NB4 (cell line): ENCODE measurements at regions not wholly inside any gene's neighbourhood (a gene's known extent, or its start where the extent isn't known, plus 50 kb on each side); places are given as distances from the start of the nearest gene placed in this dataset.

Source experiments
- POLR2A ChIP-seq: IDR thresholded peaks from 2 replicates; pipeline ENCODE4 v1.6.1; 2011; ENCODE audit warnings: mild to moderate bottlenecking; ENCODE audit not compliant: insufficient read length; ENCODE audit errors: extremely low read depth
- TF ChIP-seq, protein P1 (sequence below): IDR thresholded peaks from one replicate; pipeline ENCODE4 v1.5.1; 2012; ENCODE audit warnings: low read depth, low read length

DNA sequence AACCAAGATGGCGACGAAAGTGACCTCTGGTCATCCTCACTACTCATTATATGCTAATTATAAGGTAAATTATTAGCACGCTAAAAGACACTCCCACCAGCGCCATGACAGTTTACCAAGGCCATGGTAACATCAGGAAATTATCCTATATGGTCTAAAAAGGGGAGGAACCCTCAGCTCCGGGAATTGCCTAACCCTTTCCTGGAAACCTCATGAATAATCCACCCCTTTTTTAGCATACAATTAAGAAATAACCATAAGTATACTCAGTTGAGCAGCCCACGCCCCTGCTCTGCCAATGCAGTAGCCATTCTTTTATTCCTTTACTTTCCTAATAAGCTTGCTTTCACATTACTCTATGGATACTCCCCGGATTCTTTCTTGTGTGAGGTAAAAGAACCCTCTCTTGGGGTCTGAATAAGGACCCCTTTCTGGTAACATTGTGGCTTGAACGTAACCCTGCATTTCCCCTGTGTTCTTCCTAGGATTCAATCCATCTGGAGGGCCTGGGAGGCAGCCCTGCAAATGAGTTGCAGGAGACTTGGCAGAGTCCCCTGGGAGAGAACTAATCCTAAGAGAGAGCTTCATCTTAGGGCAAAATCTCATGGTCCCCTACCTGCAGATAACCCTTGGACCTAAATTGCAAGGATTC, 225.6 kb upstream of the JARID2 start:
- no peak for TF ChIP-seq POLR2A
- TF ChIP-seq, protein P1, sequence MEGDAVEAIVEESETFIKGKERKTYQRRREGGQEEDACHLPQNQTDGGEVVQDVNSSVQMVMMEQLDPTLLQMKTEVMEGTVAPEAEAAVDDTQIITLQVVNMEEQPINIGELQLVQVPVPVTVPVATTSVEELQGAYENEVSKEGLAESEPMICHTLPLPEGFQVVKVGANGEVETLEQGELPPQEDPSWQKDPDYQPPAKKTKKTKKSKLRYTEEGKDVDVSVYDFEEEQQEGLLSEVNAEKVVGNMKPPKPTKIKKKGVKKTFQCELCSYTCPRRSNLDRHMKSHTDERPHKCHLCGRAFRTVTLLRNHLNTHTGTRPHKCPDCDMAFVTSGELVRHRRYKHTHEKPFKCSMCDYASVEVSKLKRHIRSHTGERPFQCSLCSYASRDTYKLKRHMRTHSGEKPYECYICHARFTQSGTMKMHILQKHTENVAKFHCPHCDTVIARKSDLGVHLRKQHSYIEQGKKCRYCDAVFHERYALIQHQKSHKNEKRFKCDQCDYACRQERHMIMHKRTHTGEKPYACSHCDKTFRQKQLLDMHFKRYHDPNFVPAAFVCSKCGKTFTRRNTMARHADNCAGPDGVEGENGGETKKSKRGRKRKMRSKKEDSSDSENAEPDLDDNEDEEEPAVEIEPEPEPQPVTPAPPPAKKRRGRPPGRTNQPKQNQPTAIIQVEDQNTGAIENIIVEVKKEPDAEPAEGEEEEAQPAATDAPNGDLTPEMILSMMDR, result no peak
